Gastroesophageal sphincter (tissue), 4 donors: ENCODE measurements at regions not wholly inside any gene's neighbourhood (a gene's known extent, or its start where the extent isn't known, plus 50 kb on each side); places are given as distances from the start of the nearest gene placed in this dataset.
"Not testable (repeated sequence)": the region's sequence is repeated elsewhere in the genome, so short reads cannot be mapped to it uniquely, and the experiment has no call there.

Experiments
- ATAC-seq: fragments of 150-250 bp; one replicate; pipeline ENCODE4 v1.9.1; 2016; ENCODE audit warnings: mild to moderate bottlenecking, moderate library complexity
- H3K27ac ChIP-seq, 4 donors: fragments of 200-600 bp; sonication (generic) in 3 of 4; 1 replicate in 3 of 4; 2 replicates in 1 of 4; pipeline ENCODE4 v1.5.1; 2016 to 2019
- H3K27me3 ChIP-seq: fragments of 200-600 bp; sonication (generic); one replicate; pipeline ENCODE4 v1.5.1; 2019
- H3K36me3 ChIP-seq, 2 donors: fragments of 200-600 bp; sonication (generic); one replicate each; pipeline ENCODE4 v1.5.1; 2019; ENCODE audit warnings: control low read depth in 1 of 2
- H3K4me1 ChIP-seq, 3 donors: fragments of 200-600 bp; sonication (generic); 1 replicate in 2 of 3; 2 replicates in 1 of 3; pipeline ENCODE4 v1.5.1; 2016 to 2019; ENCODE audit warnings: control low read depth in 2 of 3
- H3K4me3 ChIP-seq, 2 donors: fragments of 200-600 bp; sonication (generic); one replicate each; pipeline ENCODE4 v1.5.1; 2019; ENCODE audit warnings: mild to moderate bottlenecking in 1 of 2, moderate library complexity in 1 of 2
- H3K9me3 ChIP-seq, 3 donors: fragments of 200-600 bp; sonication (generic); one replicate each; pipeline ENCODE4 v1.5.1; 2017 to 2019; ENCODE audit warnings: control low read depth in 2 of 3
- EP300 ChIP-seq: sonication (generic); formaldehyde crosslinking; IDR thresholded peaks from one replicate; pipeline ENCODE4 v1.6.1; 2017; ENCODE audit warnings: antibody characterized with exemption, mild to moderate bottlenecking
- POLR2A ChIP-seq, 2 donors: fragments of 450-650 bp; IDR thresholded peaks; one replicate each; pipeline ENCODE4 v1.6.1; 2017; ENCODE audit warnings: antibody characterized with exemption in 2 of 2, mild to moderate bottlenecking in 2 of 2, moderate library complexity in 1 of 2
- POLR2AphosphoS5 ChIP-seq: sonication (generic); formaldehyde crosslinking; IDR thresholded peaks from one replicate; pipeline ENCODE4 v1.6.1; 2017; ENCODE audit warnings: antibody characterized with exemption
- WGBS, 2 donors: methylation state at CpG; one replicate each; pipeline ENCODE4 v1.1.5; 2018; ENCODE audit warnings: low coverage in 1 of 2; 5-methylcytosine and 5-hydroxymethylcytosine counted together
- TF ChIP-seq, protein P1 (sequence below), 4 experiments: fragments of 200-600 bp in 2 of 4; fragments of 450-650 bp in 2 of 4; sonication (generic) in 1 of 4; IDR thresholded peaks; one replicate each; pipeline ENCODE4 v1.5.1; 2017 to 2019; ENCODE audit warnings: antibody characterized with exemption in 4 of 4, mild to moderate bottlenecking in 2 of 4, moderate library complexity in 2 of 4

DNA sequence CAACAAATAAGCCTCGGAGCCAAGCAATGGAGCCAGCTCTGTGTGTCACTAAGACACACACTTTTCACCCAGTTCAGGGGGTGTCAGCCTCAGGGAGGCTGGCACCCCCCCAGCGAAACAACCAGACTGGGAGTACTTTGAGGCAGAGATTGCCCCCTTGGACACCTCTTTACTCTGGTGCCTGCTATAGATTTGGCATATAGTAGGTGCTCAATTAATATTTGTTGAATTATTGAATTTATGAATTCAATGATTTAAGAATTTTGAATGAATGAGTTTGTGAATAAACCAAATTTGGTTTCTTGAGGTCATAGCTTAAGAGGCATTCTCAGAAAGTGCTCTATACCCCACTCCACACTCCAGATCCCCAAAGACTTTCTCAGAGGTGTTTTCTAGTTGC, 70.3 kb downstream of the OLIG1 start:
- no peak overlapping the region for H3K4me3 ChIP-seq
- ATAC-seq: no peak

GRCh38 chr21:33146467-33146866, 76.5 kb downstream of the OLIG1 start:
- no peak overlapping the region for H3K4me3 ChIP-seq
- no peak for ATAC-seq
- TF ChIP-seq, protein P1, sequence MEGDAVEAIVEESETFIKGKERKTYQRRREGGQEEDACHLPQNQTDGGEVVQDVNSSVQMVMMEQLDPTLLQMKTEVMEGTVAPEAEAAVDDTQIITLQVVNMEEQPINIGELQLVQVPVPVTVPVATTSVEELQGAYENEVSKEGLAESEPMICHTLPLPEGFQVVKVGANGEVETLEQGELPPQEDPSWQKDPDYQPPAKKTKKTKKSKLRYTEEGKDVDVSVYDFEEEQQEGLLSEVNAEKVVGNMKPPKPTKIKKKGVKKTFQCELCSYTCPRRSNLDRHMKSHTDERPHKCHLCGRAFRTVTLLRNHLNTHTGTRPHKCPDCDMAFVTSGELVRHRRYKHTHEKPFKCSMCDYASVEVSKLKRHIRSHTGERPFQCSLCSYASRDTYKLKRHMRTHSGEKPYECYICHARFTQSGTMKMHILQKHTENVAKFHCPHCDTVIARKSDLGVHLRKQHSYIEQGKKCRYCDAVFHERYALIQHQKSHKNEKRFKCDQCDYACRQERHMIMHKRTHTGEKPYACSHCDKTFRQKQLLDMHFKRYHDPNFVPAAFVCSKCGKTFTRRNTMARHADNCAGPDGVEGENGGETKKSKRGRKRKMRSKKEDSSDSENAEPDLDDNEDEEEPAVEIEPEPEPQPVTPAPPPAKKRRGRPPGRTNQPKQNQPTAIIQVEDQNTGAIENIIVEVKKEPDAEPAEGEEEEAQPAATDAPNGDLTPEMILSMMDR (IDR thresholded peaks at IDR 0.05): no peak
- TF ChIP-seq EP300 (no peak), POLR2AphosphoS5 (no peak), POLR2A (IDR thresholded peaks at IDR 0.05) (no peak)
- H3K4me1 ChIP-seq: no peaks in the 10 kb centered on the region
- H3K27ac ChIP-seq: no peak overlapping the region
- H3K36me3 ChIP-seq: no peaks in the 10 kb centered on the region
- no peaks in the 10 kb centered on the region for H3K9me3 ChIP-seq
- H3K27me3 ChIP-seq: peaks cover 79% of the 10 kb centered on the region
- WGBS, 2 donors: 60 to 63% methylated on average over 2 to 3 of the region's 4 CpGs

More for the DNA sequence above, 70.3 kb downstream of the OLIG1 start:
- Histone ChIP-seq H3K27ac (no peak overlapping the region), H3K9me3 (no peaks in the 10 kb centered on the region), H3K4me1 (no peaks in the 10 kb centered on the region), H3K27me3 (peaks cover 50% of the 10 kb centered on the region), H3K36me3 (no peaks in the 10 kb centered on the region)
- WGBS, 2 donors: 65 to 91% methylated on average over 1 to 2 of the region's 2 CpGs
- TF ChIP-seq EP300: no peak
- TF ChIP-seq, protein P1 (IDR thresholded peaks at IDR 0.05): no peak
- no peak for TF ChIP-seq POLR2A (IDR thresholded peaks at IDR 0.05)
- no peak for TF ChIP-seq POLR2AphosphoS5

DNA sequence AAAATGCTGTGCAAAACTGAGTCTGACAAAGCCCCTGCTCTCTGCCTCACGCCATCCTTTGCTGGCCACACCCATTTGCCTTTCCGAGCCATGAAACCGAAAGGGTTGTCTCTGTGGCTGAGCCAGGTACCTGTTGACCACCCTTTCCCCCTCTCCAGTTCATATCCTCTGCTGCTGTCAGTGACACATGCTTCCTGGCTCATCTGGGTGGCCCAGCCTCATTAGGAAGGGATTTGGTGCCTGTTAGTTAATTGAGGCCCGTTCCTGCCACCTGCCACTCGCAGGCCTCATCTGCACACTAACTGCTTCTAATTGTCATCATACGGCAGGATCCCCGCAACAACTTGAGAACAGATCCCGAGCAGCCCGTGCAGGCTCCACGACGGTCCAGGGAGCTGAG, 79.2 kb downstream of the OLIG1 start:
- no peaks in the 10 kb centered on the region for H3K36me3 ChIP-seq
- WGBS, 2 donors: 20 to 64% methylated on average over 3 to 8 of the region's 11 CpGs
- H3K4me3 ChIP-seq: no peak overlapping the region
- H3K9me3 ChIP-seq: no peaks in the 10 kb centered on the region
- H3K27me3 ChIP-seq: peaks cover 80% of the 10 kb centered on the region
- TF ChIP-seq, protein P1 (IDR thresholded peaks at IDR 0.05): no peak
- TF ChIP-seq POLR2AphosphoS5 (no peak), POLR2A (IDR thresholded peaks at IDR 0.05) (no peak), EP300 (no peak)
- no peak for ATAC-seq
- H3K4me1 ChIP-seq: no peaks in the 10 kb centered on the region
- H3K27ac ChIP-seq: no peak overlapping the region

DNA sequence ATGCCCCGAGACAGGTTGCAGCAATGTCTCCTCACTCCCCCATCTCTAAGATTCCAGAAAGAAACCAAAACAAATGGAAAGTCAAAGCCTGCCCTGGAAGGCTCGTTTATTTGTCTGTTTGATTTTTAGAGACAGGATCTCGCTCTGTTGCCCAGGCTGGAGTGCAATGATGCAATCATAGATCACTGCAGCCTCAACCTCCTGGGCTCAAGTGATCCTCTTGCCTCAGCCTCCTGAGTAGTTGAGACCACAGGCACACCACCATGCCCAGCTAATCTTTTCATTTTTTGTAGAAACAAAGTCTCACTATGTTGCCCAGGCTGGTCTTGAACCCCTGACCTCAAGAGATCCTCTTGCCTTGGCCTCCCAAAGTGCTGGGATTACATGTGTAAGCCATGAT, 78.8 kb upstream of the IFNAR2 start:
- WGBS, 2 donors: 78% methylated on average over 3 of the region's 3 CpGs; no CpG with 5 or more reads in 1 of the 2 donors
- H3K4me1 ChIP-seq, H3K36me3 ChIP-seq, H3K9me3 ChIP-seq, H3K4me3 ChIP-seq, ATAC-seq, H3K27ac ChIP-seq: not testable (repeated sequence)
- peaks cover 87% of the 10 kb centered on the region for H3K27me3 ChIP-seq

- Histone ChIP-seq H3K27me3 (peaks cover 86% of the 10 kb centered on the region), H3K4me3 (no peak overlapping the region), H3K36me3 (no peaks in the 10 kb centered on the region), H3K27ac (no peak overlapping the region), H3K4me1 (no peaks in the 10 kb centered on the region), H3K9me3 (no peaks in the 10 kb centered on the region)
- no peak for ATAC-seq
- WGBS, 2 donors: 17 to 28% methylated on average over 18 to 22 of the region's 32 CpGs
- TF ChIP-seq EP300 (no peak), POLR2A (IDR thresholded peaks at IDR 0.05) (no peak), POLR2AphosphoS5 (no peak)
- TF ChIP-seq, protein P1 (IDR thresholded peaks at IDR 0.05): no peak
Observed at GRCh38 chr21:33151941-33152731, 77.6 kb upstream of the IFNAR2 start.
